IPS DF 19.7 (cell line): ENCODE measurements at regions not wholly inside any gene's neighbourhood (a gene's known extent, or its start where the extent isn't known, plus 50 kb on each side); places are given as distances from the start of the nearest gene placed in this dataset.

Source experiments
- DNase-seq: peaks from one replicate; pipeline ENCODE4 v3.0.0-alpha.2; 2013; ENCODE audit warnings: low read depth, low spot score

DNA sequence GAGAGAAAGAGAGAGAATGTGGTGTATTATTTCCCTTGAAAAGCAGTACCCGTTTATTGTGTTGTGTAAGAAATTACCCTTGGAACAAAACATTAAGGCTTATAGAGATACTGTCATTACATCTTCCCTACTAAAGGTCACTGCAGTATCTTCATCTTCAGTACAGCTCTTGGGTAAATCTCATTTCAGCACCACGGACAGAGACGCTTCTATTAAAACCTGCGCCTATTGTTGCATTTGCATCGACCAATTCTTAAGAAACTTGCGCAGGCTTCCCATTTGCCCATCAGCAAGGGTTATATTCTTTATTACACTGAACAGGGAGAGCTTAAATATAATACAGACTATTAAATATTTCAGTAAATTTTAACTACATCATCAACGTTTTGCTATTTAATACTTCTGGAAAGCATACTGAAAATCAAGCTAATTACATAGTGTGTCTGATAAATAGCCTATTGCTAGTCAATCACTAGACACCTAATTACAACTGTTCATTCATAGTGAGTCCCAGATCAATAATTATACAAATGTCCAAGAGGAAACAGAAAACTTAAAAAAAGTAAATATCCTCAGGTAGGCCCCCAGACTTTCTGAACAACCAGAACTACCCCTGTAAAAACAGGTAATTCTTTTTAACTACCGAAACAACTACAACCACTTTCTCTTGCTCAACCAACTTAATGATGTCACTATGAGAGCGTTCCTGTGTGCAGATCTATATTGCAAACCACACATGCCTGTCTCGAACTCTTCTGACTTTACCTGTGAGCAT is 350.6 kb downstream of the LIG4 start:
- DNase-seq = no peak

DNA sequence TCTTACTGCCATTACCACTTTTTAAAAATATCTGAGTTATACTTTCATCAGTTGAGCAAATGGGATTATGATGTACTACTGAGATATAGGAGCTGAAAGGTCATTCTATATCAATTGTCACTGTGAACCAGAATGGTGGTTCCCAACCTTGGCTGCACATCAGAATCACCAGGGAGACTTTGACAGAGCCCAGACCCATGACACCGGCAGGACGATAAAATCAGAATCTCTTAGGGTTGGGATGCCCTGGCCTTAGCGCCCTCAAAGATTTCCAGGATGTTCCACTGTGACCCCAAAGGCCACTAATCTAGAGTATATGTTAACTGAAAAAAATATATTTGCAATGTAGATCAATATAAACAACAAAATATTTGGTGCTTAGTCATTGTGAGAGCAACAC is 355.1 kb downstream of the LIG4 start:
- DNase-seq = no peak

DNA sequence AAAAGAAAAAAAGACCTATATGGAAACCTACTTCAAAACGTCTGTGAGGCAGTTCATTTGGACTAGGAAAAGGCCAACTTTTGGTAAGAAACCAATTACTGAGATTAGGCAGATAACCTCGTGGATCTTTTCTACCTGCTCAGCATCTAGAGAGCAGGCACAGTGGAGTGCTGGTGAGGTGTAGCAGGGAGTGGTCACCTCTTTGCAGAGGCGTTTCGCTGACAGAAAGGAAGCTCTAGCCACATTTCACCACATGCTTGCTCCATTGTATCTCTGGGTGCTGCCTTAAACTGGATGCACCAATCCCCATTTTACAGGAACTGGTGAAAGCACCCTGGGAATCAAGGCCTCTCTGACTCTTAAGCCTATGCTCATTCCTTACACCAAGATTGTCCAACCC is 360.5 kb downstream of the LIG4 start:
- DNase-seq = no peak

DNA sequence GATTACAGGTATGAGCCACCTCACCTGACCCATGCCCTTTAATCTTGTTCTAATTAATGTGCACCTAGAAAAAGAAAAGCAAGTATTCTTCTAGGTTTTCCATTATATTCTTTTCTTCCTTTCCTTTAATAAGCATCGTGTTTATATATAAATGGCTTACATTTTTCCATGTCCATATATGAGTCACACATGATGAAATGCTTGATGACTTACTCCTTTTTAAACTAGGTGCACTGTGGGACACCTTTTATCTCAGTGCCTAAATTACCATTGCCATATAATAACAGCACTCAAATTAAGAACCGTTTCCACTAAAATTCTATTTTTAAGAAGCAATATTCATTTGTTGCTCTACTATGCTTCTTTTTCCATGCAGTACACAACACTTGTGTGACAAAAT is 363.3 kb downstream of the LIG4 start:
- no peak for DNase-seq

DNA sequence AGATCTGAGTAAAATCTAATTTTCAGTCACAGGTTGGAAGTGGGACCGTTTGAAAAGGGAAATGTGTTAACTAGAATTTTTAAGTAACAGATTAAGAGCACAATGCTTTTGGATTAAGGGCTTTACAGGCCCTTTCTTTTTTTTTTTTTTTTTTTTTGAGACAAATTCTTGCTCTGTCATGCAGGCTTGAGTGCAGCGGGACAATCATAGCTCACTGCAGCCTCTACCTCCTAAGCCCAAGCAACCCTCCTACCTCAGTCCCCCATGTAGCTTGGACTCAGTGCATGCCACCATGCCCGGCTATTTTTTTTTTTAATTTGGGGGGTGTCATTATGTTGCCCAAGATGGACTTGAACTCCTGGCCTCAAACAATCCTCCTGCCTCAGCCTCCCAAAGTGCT is 363.7 kb downstream of the LIG4 start:
- no peak for DNase-seq

DNA sequence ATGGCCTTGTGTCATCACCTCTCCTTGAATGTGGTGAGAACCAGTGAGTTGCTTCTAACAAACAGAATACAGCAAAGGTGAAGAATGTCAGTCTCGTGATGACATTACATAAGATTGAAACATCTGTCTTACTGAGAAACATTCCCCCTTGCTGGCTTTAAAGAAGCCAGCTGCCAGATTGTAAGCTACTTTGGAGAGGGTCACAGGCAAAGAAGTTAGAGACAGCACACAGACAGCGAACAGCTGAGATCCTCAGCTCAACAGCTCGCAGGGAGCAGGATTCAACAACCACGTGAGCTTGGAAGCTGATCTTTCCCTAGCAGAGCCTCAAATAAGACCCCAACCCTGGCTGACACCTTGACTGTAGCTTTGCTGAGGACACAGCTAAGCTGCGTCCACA is 367.9 kb downstream of the LIG4 start:
- no peak for DNase-seq

DNA sequence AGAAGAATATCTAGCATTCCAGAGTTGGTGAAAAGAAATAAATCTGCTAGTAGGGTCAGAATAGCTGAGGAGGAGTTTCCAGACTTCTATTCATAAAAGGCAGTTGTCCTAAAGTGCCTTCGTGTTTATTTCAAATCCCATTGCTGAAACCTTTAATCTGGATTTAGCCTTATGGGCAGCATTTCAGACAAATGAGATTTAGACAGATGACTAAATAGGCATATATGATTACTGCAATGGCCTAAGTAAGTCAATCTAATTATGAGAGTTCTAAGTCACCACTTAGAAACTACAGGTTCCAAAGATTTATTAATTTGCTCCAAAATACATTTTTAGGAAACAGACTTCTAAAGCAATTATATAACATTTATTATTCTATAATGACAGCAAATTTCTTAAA is 368.7 kb downstream of the LIG4 start:
- no peak for DNase-seq

DNA sequence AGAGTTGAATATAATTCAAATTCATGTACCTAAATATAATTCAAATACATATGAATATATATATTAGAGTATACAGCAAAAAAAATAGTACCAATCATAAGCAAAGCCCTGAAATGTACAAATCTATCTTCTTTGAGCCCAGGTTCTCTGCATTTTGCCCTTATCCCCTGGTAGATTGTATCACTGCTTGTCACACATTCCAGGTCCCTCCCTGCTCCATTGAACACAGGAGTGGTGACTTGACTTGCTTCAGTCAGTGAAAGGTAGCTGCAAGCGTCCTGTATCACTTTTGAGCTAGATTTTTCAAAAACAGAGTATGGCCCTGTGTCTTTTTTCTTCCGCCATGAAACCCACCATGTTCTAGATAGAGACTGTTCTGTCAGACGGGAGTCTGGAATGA is 369.4 kb downstream of the LIG4 start:
- no peak for DNase-seq

DNA sequence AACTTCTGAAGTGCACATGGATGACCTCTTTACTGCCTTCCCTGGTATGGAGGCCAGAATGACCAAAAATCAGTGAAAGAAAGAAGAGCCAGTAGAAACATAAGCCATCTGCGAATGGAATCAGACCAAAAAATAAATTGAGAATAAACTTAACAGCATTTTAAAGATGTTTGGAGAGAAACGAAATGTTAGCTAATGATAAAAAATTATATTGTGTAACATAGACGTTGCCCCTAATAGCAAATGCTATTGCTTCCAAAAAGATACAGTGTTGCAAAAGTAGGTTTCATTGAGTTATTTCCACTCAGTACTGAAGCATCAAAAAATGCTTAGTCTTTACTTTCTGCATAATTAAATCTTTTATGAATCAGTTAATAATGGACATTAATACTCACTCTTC is 371.7 kb downstream of the LIG4 start:
- DNase-seq = no peak

DNA sequence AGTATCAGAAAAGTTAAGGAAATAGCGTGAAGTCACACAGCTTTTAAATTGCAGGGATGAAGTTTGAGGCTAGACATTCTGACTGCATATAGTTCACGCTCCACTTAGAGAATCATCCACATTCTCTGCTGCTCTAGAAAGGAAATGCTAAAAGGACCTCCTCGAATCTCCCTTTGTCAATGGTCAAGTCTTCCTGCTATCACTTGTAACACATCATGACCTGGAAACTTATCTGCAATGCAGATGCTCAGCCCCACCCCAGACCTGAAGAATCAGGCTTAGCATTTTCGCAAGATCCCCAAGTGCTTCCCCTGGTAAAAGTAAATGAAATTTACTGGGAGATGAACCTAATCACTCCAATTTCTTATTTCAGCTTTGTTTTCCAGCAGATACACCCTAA is 372.1 kb downstream of the LIG4 start:
- no peak for DNase-seq

DNA sequence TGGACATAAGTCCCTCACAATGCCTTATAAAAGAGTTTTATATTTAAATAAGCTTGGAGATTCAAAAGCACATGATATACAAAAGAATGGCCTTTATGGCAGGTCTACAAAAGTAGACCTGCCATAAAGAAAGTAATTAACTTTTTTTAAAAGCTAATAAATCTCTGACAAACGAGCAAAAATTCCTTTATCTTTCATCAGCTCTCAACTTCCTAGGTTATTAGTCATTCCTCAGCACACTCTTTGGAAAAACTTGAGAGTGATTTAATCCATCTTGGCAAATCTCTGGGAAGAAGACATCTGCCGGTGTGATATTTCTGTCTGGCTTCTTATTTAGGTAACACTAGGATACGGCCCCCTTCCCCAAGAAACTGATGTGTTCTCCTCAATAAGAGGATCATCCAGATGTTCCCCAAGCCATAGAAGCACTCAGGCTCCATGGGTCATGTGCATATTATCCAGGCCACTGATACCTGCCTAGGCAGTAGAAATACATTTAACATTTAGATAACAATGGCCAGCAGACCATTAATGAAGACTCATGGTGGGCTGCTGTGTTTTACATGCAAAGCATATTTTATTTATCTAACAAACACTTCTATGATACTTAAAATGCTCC is 372.7 kb downstream of the LIG4 start:
- no peak for DNase-seq

DNA sequence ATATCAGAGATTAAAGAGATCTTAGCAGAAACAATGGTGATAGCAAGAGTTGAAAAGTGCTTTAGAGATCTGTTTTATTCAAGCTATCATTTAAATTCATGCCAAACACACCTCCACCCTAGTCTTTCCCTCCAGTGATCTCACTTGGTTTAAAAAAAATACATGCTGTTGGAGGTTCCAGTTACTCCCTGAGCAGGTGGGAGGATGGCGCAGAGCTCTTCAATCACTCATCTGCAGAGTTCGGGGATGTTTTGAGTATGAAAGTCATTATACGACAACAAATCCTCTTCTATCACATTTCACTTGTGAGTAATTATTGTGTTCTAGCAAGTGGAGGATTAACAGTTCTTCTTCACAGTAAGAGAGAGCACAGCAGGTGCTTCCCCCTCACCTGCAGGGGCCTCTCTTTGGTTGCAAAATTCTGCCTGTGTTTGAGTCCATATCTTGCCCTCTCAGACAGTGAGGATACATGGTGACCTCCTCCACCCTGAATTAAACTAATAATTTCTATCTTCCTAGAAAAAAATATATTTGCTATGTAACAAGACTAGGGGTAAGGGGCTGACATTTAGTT is 376.7 kb downstream of the LIG4 start:
- DNase-seq = no peak

DNA sequence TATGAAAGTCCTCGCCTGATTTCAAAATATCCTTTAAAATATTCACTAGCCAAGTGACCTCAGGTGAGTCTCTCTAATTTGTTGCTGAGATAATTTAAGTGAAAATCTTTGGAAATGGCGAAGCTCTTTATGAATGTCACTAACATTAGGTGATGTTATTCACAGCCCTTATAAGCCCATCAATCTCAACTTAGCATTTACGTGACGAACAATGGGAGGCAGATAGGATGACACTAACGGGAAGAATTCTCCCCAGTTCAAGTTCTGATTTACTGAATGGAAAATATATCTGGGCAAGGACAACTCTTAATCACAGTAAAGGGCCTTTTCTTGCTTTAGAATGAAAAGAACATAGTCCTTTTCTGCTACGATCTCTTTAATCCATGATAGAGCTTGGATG is 378.7 kb downstream of the LIG4 start:
- no peak for DNase-seq

DNA sequence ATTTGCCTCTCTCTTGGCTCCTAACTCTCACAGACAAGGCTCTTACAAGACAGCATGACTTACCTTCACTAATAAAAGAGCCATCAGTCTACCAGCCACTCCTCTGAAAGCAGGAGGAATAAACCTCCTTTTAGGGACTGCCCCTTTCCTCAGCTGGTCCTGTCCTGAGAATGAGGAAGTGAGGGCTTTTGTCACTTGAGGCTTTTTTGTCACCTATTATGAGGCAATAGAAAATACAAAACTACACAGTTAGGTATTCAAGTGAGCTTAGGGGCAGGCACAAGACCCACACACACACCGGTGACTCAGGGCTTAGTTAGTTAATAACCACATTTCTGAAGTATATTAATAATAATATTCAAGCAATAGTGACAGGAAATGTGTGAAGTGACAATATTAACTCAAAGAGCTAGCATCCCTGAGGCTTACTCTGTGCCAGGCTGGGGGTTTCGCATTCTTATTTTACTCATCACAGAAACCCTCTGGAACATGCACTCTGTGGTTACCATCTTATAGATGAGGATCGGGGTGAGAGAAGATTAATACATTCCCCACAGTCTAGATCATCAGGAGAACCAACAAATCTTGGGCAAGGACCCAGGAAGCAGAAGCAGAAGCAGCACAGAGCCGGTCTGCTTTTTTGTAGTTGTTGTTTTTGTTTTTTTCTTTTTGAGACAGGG is 379.9 kb downstream of the LIG4 start:
- DNase-seq = no peak

DNA sequence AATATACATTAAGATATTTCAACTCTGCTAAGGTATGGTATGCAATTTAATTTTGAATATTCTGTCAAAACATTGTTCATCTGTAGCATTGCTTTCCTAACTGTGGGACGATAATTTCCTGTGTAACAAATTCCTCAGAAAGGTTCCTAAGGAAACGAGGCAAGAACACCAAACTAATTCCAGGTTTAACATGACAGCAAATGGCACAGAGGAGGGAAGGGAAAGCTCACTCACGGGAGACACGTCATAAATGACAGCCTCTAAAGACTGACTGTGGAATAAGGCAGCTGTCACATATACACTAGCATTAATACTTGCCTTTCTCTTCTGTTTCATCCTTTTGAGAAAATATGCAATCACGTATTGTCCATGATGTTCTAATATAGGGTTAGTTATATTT is 380.6 kb downstream of the LIG4 start:
- no peak for DNase-seq

DNA sequence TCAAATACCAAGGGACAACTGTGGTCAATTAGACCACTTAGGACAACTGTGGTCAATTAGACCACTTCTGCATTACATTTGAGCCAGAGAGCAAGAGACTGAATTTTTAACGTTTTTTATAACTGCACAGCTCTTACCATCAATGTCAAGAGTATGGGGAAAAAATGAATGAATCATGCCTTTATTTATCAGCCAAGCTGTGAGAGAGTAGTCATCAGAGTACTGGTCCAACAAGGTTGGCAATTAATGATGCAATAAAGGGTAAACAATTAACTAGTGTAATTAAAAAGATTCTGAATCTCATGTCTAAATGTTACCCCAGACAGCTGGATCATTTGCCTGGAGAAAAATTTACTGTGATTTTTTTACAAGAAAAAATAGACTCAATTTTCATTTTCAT is 381.1 kb downstream of the LIG4 start:
- no peak for DNase-seq

DNA sequence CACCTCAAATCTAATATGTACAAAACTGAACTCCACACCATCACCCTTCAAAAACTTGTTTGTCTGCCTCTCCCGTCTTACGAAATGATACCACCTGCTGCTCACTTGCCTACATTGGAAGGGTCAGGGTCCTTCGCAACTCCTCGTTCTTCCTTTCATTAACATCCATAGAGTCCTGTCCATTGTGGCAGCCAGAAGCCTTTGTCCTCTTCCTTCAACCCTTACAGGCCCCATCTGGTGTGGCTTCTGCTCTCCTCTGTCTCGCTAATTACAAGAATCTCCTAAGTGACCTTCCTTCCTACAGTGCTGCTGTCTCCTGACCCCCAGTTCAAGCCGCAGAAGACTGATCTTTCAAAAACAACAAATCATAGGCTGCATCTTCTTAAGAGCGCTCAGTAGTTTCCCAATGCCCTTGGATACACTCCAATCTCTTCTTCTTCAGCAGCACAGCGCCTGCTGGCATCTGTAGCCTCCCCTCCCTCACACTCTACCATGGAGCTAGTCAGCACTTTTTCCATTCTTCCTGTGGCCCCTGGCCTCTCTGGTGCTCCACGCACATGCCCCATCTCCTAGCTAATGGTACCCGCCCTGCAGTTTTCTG is 382.7 kb downstream of the LIG4 start:
- no peak for DNase-seq

DNA sequence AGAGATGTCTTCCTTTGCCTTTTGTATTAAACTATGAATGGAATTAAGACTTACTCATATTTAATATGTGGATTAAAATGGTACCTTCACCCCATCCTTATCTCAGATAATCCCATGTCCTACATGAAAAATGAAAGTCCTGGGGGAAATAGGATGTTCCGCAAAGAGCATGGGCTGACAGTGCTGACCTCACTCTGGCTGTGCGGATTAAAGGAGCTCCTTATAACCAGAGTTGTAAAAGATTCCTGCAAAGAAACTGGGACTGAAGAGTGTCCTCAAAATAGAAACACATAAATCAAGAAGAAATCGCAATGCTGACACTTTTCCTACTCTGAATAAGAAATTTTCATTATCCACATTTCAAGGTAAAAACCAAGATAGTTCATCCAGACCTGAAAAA is 384.5 kb downstream of the LIG4 start:
- DNase-seq = no peak

DNA sequence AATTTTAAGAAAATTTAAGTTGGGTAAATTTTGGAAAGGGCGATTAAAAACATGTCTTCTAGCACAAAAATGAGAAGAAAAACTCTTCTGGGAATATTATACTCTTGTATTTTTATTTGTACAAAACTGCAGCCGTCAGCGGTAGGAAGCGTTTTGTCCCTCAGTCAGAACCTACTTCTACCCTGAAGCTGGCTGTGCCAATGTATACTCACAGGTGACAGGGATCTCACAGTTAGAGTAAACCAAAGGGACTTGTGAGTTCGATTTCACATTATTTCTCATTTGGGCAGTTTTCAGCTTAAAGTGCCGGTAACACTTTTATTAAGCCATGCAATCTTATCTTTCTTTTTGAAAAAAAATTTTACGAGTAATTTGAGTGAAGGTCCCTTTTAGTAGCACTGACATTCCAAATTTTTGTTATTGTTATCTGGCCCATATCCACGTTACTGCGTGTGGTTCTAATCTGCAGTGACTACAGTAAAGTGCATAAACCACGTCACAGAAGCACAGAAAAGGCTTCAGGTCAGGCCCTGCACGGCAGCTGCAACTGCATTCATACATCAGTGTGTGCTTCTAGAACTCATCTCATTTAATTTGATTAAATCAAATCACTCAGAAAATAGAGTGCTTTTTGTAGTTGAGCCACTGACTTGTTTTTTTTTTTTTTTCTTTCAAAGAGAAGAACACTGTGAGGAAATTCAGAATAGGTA is 387.3 kb downstream of the LIG4 start:
- DNase-seq = no peak

DNA sequence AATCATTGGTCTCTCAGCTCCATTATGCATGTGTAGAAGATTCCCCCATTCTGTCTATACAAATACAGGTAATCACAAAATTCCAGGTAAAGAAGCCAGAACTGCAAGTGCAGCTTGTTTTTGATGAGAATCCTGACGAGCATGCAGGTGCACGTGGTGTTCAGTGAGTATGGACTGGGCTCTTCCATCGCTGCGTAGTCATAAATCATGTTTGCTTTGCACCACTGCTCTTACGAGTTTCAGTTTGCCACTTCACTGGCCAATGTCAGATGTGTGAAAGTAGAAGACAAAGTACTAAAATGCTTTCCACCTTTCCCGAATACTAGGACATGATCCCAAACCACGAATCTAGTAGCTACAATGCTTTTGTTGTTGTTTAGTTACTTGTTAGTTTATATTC is 390.7 kb downstream of the LIG4 start:
- DNase-seq = no peak

DNA sequence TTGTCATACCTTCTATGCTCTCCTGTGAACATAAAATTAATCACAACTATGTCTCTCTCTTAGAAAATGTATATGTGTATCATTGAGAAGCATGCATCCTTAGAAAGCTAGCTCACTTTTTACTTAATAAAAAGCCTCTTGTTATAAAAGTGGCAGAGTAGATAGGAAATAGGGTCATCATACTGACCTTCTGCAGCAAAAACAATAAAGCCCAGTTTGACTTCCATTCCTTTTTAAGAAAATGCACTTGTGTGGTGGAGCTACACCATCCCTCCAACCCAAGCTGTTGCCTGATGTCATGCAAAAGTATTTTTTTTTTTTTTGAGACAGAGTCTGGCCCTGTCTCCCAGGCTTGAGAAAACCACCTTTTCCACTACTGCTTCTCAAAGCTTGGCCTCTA is 393.3 kb downstream of the LIG4 start:
- no peak for DNase-seq

DNA sequence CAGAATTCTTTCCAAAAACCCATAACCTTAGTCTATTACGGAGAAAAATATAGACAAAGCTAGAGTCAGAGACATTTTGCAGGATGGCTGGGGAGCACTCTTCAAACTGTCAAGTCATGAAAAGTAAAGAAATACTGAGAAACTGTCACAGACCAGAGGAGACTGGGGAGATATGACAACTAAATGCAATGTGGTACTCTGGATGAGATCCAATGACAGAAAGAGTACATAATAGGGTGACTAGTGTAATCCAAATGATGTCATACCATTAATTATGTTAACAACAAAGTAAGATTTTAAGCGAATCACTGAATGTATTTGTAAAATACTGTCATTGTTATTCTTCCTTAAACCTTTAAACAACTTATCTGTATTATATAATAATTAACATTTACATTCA is 393.8 kb downstream of the LIG4 start:
- DNase-seq = no peak
